ENCODE measurements at regions not wholly inside any gene's neighbourhood (a gene's known extent, or its start where the extent isn't known, plus 50 kb on each side); places are given as distances from the start of the nearest gene placed in this dataset.

DNA sequence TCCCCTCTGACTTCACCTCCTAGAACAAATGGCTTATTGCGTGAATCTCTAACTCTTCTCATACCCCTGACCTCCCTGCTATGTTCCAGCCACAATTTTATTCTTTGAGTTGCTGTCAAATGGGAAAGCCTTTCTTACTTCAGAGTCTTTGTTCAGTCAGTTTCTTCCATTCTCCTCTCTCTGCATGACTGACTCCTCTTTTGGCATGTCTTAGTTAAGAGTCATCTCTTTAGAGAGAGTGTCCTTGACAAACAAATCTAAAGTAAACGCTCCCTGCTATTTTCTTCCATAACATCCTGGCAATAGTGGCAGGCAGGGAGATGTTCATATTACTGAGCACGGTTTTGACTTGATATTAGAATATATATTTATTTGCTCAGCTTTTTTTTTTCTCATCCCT, 170.7 kb upstream of the ERBB4 start:
- H3K9me3 Mint-ChIP-seq (ENCODE audit: low read depth): no peaks in the 10 kb centered on the region
- TF ChIP-seq, protein P1, sequence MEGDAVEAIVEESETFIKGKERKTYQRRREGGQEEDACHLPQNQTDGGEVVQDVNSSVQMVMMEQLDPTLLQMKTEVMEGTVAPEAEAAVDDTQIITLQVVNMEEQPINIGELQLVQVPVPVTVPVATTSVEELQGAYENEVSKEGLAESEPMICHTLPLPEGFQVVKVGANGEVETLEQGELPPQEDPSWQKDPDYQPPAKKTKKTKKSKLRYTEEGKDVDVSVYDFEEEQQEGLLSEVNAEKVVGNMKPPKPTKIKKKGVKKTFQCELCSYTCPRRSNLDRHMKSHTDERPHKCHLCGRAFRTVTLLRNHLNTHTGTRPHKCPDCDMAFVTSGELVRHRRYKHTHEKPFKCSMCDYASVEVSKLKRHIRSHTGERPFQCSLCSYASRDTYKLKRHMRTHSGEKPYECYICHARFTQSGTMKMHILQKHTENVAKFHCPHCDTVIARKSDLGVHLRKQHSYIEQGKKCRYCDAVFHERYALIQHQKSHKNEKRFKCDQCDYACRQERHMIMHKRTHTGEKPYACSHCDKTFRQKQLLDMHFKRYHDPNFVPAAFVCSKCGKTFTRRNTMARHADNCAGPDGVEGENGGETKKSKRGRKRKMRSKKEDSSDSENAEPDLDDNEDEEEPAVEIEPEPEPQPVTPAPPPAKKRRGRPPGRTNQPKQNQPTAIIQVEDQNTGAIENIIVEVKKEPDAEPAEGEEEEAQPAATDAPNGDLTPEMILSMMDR (IDR thresholded peaks at IDR 0.05; ENCODE audit: unreplicated experiment): no peak
- no peak overlapping the region for H3K4me3 Mint-ChIP-seq (ENCODE audit: low read depth)
- H3K27ac Mint-ChIP-seq: no peak overlapping the region
- no peaks in the 10 kb centered on the region for H3K27me3 Mint-ChIP-seq
- DNase-seq (ENCODE audit: low spot score, unreplicated experiment): no peak
- H3K36me3 Mint-ChIP-seq (ENCODE audit: insufficient read depth): no peaks in the 10 kb centered on the region
- peaks cover 1% of the 10 kb centered on the region for H3K4me1 Mint-ChIP-seq (ENCODE audit: low read depth)

DNA sequence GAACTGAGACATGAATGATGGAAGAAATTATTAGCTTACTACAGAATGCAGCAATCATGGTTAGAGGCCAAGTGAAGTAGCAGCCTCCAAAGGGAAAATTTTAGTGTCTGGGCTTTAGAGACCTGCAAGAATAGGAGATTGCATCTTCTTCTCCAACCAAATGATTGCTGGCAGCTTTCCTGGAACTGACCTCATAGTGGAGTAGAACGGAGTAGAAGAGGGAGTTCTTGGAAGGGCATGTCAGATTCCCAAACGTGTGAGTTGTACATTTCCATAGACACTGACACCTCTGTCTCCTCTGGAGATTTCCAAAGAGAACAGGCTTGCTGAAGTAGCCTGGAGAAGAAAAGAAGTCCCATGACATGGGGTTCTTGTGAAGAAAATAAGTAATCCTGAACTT, 169.8 kb upstream of the ERBB4 start:
- H3K36me3 Mint-ChIP-seq (ENCODE audit: insufficient read depth): no peaks in the 10 kb centered on the region
- H3K27ac Mint-ChIP-seq: no peak overlapping the region
- TF ChIP-seq, protein P1 (IDR thresholded peaks at IDR 0.05; ENCODE audit: unreplicated experiment): no peak
- no peaks in the 10 kb centered on the region for H3K9me3 Mint-ChIP-seq (ENCODE audit: low read depth)
- no peak overlapping the region for H3K4me3 Mint-ChIP-seq (ENCODE audit: low read depth)
- peaks cover 1% of the 10 kb centered on the region for H3K4me1 Mint-ChIP-seq (ENCODE audit: low read depth)
- H3K27me3 Mint-ChIP-seq: no peaks in the 10 kb centered on the region
- DNase-seq (ENCODE audit: low spot score, unreplicated experiment): no peak

DNA sequence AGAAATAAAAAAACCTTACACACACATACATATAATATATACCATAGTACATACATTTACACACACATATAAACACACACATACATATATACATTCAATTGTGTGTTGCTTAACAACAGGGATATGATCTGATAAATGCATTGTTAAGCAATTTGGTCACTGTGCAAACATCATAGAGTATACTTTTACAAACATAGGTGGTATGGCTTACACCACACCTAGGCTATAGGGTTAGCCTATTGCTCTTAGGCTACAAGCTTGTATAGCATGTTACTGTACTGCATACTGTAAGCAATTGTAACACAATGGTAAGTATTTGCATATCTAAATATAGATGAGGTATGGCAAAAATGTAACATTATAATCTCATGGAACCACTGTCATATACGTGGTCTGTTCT, 156.8 kb upstream of the ERBB4 start:
- Mint-ChIP-seq H3K4me1 (ENCODE audit: low read depth) (peaks cover 3% of the 10 kb centered on the region), H3K4me3 (ENCODE audit: low read depth) (no peak overlapping the region), H3K27ac (no peak overlapping the region), H3K27me3 (no peaks in the 10 kb centered on the region), H3K36me3 (ENCODE audit: insufficient read depth) (no peaks in the 10 kb centered on the region), H3K9me3 (ENCODE audit: low read depth) (no peaks in the 10 kb centered on the region)
- no peak for DNase-seq (ENCODE audit: low spot score, unreplicated experiment)
- TF ChIP-seq, protein P1 (IDR thresholded peaks at IDR 0.05; ENCODE audit: unreplicated experiment): no peak

DNA sequence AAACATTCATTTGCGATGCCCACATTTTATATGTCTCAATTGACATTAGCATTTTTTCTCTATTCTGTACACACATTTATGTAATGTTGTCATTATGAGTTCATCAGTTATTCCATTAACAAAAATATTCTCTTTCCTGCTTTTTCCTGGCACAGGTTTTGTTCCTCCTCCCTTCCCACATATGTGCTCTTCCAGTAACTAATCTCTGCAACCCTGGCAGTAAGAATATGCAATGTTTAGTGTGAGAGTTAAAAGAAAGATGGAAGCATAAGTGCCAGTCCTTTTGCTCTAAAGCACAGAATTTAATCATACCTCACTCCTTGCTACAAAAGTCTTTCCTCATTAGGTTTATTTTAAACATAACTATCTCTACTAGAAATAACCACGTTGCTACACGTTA, 155.8 kb upstream of the ERBB4 start:
- Mint-ChIP-seq H3K9me3 (ENCODE audit: low read depth) (no peaks in the 10 kb centered on the region), H3K4me1 (ENCODE audit: low read depth) (peaks cover 3% of the 10 kb centered on the region), H3K27me3 (no peaks in the 10 kb centered on the region), H3K4me3 (ENCODE audit: low read depth) (no peak overlapping the region), H3K27ac (no peak overlapping the region), H3K36me3 (ENCODE audit: insufficient read depth) (no peaks in the 10 kb centered on the region)
- DNase-seq (ENCODE audit: low spot score, unreplicated experiment): no peak
- TF ChIP-seq, protein P1 (IDR thresholded peaks at IDR 0.05; ENCODE audit: unreplicated experiment): no peak

DNA sequence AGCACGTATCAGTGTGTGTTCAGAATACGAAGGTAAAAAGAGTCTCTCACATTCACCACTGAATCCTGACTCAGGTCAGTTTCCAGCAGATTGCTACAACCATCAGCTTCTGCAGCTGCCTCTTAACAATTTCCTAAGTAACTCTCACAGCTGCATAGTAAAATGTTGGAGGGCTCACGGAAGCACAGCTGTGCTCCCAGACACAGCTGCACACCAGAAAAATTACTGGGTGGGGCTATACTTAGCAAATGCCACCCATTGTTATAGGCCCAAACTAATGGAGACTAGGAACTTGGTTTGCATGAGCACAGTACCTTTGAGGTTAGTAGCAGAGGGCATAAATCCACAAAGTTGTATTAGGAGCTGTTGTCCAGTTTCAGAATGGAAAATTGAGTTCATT, 153.9 kb upstream of the ERBB4 start:
- H3K4me3 Mint-ChIP-seq (ENCODE audit: low read depth): no peak overlapping the region

More for the DNA sequence above, 153.9 kb upstream of the ERBB4 start:
- H3K9me3 Mint-ChIP-seq (ENCODE audit: low read depth): no peaks in the 10 kb centered on the region
- no peak overlapping the region for H3K27ac Mint-ChIP-seq
- no peaks in the 10 kb centered on the region for H3K27me3 Mint-ChIP-seq
- TF ChIP-seq, protein P1 (IDR thresholded peaks at IDR 0.05; ENCODE audit: unreplicated experiment): no peak
- peaks cover 3% of the 10 kb centered on the region for H3K4me1 Mint-ChIP-seq (ENCODE audit: low read depth)
- H3K36me3 Mint-ChIP-seq (ENCODE audit: insufficient read depth): no peaks in the 10 kb centered on the region
- DNase-seq (ENCODE audit: low spot score, unreplicated experiment): no peak

Measured in progenitor cell of endocrine pancreas (in vitro differentiated cells).